SH-SY5Y (cell line): ENCODE measurements at regions not wholly inside any gene's neighbourhood (a gene's known extent, or its start where the extent isn't known, plus 50 kb on each side); places are given as distances from the start of the nearest gene placed in this dataset.

Experiments used
- GATA2 ChIP-seq: IDR thresholded peaks from 2 replicates; pipeline ENCODE4 v1.6.1; 2011; ENCODE audit warnings: mild to moderate bottlenecking, low read depth, low read length
- GATA3 ChIP-seq: IDR thresholded peaks from 2 replicates; pipeline ENCODE4 v1.6.1; 2011; ENCODE audit warnings: low read depth, mild to moderate bottlenecking, low read length, moderate library complexity

DNA sequence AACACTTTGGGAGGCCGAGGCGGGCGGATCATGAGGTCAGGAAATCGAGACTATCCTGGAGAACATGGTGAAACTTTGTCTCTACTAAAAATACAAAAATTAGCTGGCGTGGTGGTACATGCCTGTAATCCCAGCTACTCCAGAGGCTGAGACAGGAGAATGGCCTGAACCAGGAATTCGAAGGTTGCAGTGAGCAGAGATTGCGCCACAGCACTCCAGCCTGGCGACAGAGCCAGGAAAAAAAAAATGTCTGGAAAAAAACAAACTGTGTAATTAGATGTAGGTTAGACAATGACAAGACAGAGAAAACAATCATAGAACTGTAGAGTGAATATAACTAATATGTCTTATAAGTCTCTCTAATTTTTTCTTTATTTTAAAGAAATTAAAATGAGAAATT is 1002.5 kb upstream of the LCORL start:
- no peak for TF ChIP-seq GATA2
- TF ChIP-seq GATA3: no peak
